Loucy (cell line): ENCODE measurements at regions not wholly inside any gene's neighbourhood (a gene's known extent, or its start where the extent isn't known, plus 50 kb on each side); places are given as distances from the start of the nearest gene placed in this dataset.

Source experiments
- CTCF ChIP-seq: fragments of 200-600 bp; sonication (generic); conservative IDR thresholded peaks from 2 replicates; pipeline ENCODE4 v1.5.1; 2014; ENCODE audit warnings: mild to moderate bottlenecking, antibody characterized with exemption, low read length
- EZH2phosphoT487 ChIP-seq: fragments of 200-600 bp; IDR thresholded peaks from 2 replicates; pipeline ENCODE4 v1.6.1; 2018; ENCODE audit warnings: antibody characterized with exemption, mild to moderate bottlenecking, moderate library complexity, borderline replicate concordance

DNA sequence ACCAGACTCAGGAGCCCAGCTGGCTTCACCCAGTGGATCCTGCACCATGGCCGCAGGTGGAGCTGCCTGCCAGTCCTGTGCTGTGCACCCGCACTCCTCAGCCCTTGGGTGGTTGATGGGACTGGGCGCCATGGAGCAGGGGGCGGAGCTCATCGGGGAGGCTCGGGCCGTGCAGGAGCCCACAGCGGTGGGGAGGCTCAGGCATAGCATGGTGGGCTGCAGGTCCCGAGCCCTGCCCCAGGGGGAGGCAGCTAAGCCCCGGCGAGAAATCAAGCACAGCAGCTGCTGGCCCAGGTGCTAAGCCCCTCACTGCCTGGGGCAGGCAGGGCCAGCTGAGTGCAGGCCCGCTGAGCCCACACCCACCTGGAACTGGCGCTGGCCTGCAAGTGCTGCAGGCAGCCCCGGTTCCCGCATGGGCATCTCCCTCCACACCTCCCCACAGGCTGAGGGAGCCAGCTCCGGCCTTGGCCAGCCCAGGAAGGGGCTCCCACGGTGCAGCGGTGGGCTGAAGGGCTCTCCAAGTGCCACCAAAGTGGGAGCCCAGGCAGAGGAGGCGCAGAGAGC, 464.1 kb upstream of the DIPK2B start:
- no peak for TF ChIP-seq CTCF
- TF ChIP-seq EZH2phosphoT487: no peak
